PFSK-1 (cell line): ENCODE measurements at regions not wholly inside any gene's neighbourhood (a gene's known extent, or its start where the extent isn't known, plus 50 kb on each side); places are given as distances from the start of the nearest gene placed in this dataset.

ENCODE experiments used
- POLR2AphosphoS5 ChIP-seq: IDR thresholded peaks from 2 replicates; pipeline ENCODE4 v1.6.1; 2012; ENCODE audit warnings: low read depth, mild to moderate bottlenecking, control low read depth, low read length, moderate library complexity
- SIN3A ChIP-seq: IDR thresholded peaks from 2 replicates; pipeline ENCODE4 v1.6.1; 2012; ENCODE audit warnings: mild to moderate bottlenecking, low read length, moderate library complexity, borderline replicate concordance; ENCODE audit not compliant: insufficient read depth
- TAF1 ChIP-seq: IDR thresholded peaks from 2 replicates; pipeline ENCODE4 v1.6.1; 2012; ENCODE audit warnings: low read length, control low read depth, borderline replicate concordance; ENCODE audit not compliant: insufficient read depth

DNA sequence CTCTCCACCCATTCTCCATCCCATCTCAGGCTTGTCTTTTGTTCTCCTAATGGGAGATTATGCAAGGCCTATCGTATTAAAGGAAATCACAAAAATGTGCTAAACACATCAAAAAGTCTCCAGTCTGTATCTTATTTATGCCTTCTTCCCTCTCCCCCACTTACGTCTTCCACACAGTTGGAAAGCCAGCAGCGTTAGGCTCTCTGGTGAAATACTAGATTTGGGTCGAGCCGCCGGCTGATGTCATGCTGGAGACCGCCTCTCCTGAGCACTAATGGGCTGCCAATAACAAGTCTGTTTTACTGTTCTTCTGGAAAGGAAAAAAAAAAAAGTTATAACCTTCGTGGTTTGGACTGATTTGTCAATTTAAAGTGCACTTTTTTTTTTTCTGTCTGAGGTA, 182.7 kb upstream of the SIX2 start:
- TF ChIP-seq POLR2AphosphoS5 = no peak
- TF ChIP-seq SIN3A = no peak
- no peak for TF ChIP-seq TAF1
